ENCODE measurements at regions not wholly inside any gene's neighbourhood (a gene's known extent, or its start where the extent isn't known, plus 50 kb on each side); places are given as distances from the start of the nearest gene placed in this dataset.

GRCh38 chr5:145124806-145125205 lies 710.3 kb downstream of the PRELID2 start:
- TF ChIP-seq CTCF (IDR thresholded peaks at IDR 0.05) = no peak
- TF ChIP-seq POLR2A (IDR thresholded peaks at IDR 0.05) = no peak
